LNCAP (cell line): ENCODE measurements at regions not wholly inside any gene's neighbourhood (a gene's known extent, or its start where the extent isn't known, plus 50 kb on each side); places are given as distances from the start of the nearest gene placed in this dataset.

Experiments used
- TF ChIP-seq, protein P1 (sequence below): fragments of 450-650 bp; IDR thresholded peaks from 2 replicates; pipeline ENCODE4 v1.5.1; 2017; ENCODE audit warnings: mild to moderate bottlenecking

DNA sequence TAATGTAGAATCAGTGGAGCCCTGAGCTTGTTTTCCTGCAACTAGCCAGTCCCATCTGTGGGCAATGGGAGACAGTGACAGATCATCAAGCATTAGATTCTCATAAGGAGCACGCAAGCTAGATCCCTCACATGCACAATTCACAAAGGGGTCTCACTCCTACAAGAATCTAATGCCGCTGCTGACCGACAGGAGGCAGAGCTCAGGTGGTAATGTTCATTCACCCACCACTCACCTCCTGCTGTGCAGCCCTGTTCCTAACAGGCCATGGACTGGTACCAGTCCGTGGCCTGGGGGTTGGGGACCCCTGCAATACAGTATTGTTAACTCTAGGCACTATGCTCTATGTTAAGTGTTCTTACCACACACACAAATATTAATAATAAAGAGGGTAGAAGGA lies 362.8 kb downstream of the RBM26 start:
- TF ChIP-seq, protein P1, sequence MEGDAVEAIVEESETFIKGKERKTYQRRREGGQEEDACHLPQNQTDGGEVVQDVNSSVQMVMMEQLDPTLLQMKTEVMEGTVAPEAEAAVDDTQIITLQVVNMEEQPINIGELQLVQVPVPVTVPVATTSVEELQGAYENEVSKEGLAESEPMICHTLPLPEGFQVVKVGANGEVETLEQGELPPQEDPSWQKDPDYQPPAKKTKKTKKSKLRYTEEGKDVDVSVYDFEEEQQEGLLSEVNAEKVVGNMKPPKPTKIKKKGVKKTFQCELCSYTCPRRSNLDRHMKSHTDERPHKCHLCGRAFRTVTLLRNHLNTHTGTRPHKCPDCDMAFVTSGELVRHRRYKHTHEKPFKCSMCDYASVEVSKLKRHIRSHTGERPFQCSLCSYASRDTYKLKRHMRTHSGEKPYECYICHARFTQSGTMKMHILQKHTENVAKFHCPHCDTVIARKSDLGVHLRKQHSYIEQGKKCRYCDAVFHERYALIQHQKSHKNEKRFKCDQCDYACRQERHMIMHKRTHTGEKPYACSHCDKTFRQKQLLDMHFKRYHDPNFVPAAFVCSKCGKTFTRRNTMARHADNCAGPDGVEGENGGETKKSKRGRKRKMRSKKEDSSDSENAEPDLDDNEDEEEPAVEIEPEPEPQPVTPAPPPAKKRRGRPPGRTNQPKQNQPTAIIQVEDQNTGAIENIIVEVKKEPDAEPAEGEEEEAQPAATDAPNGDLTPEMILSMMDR: no peak

DNA sequence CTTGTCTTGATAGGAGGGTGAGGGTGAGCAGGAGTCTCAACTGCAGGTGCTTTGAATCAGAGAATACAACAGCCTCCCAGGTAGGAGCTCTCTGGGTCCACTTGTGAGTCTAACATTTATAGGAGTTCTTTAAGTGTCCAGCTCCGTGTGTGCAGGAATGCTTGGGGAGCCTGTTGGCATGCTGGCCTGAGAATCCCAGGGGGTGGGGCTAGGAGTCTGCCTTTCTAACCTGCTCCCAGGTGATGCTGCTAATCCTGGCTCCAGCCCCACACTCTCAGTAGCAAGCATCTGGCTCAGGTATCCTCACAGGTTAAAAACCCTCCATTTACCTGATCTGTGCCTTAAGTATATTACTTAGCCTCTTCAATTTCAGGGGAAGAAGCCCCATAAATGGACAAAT lies 368.9 kb downstream of the RBM26 start:
- TF ChIP-seq, protein P1: no peak

DNA sequence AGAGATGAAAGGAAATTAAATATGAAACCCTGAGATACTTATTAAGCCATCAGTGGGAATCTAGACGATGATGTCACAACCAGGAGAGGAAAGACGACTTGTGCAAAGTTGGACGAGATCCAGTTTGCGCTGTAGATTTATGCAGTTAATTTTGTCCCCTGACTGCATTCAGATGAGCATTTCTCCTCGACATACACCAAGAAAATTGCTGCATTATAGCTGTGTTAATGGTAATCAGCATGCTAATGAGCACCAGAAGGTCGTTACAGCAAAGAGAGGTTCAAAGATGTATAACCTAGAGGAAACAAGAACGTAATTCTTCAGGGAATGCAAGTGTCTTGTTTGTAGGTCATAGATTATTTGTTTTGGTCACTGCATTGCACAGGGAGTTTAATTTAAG lies 371.7 kb downstream of the RBM26 start:
- TF ChIP-seq, protein P1: no peak

DNA sequence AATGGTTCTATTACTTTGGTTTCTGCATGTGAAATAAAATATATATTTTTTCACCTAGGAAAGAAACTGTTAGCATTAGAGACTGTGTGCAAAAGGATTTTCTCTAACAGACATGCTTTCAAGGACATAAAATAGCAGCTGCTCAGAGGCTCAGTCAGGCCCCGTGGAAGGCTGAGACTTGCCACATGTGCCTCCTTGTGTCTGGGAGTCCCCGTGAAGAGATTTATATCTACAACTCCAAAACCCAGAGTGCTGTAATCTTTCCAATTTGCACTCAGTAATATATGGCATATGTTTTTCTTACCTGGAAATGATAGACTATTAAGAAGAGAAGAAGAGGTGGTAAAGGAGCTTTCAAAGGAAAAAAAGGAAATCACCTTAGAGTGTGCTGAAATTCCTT lies 371.6 kb upstream of the OBI1 start:
- TF ChIP-seq, protein P1: no peak

DNA sequence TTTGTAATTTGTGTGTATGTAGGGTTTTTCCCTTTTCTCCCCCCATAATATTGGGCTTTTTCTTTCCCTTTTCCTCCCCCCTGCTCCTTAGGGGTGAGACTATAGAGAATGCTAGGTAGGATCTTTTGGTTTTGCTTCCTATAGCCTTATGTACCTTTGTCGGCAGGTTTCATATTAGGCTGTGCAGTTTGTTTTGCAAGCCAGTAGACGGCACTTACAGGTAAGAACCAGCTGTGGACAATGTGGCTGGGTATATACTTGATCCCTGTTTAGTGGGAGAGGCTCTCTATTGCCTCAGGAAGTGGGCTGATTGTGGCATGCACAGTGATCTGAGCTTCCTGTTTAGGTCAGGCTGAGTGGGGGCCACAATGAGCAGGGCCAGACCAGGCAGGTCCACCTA lies 359.2 kb upstream of the OBI1 start:
- TF ChIP-seq, protein P1: no peak

DNA sequence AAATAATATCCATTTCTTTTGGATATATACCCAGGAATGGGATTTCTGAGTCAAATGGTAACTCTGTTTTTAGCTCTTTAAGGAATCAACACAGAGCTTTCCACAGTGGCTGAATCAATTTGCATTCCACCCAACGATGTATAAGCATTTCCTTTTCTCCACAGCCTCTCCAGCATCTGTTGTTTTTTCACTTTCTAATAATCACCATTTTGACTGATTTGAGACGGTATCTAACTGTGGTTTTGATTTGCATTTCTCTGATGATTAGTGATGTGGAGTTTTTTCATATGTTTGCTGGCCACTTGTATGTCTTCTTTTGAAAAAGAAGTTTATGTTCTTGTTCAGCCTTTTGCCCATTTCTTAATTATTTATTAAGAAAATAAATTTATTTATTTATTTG lies 352.2 kb upstream of the OBI1 start:
- TF ChIP-seq, protein P1: no peak

DNA sequence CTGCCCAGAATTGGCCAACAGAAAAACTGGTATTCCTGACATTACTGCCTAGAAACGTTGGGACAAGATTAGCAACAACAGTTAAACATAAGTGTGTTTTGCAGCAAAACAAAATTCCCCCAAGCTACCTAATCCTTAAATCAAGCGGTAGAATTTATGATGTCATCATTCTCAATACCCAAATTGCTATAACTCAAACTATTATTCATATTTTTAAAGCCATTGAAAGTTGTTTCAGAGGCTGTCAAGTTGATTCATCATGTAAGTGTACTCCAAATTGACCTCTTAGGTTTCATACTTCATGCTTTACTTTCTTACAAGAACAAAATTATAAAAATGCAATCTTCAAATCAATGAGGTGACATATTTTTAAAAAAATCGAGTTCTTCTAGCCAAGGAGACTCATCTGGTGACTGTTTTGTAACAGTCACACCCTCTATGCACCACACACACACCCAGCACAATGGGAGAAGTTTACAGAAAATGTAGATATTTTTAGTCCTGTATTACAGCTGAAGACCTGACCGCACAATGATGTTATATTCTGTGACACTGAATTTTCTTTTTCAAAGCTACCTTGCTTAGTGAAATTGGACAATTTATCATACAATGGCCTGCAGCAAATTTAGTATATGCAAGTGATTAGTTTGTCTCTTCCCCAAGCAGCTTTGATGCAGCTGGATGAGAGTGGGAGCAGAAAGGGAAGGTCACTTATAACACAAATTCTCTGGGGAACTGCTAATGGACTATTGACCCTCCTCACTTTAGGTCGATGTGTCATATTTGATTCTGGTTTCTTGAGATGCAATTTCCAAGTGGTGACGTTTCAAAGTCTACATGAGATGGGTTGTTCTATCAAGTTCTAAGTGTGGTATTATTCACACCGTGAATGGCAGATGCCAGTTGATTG lies 345.3 kb upstream of the OBI1 start:
- TF ChIP-seq, protein P1: no peak

DNA sequence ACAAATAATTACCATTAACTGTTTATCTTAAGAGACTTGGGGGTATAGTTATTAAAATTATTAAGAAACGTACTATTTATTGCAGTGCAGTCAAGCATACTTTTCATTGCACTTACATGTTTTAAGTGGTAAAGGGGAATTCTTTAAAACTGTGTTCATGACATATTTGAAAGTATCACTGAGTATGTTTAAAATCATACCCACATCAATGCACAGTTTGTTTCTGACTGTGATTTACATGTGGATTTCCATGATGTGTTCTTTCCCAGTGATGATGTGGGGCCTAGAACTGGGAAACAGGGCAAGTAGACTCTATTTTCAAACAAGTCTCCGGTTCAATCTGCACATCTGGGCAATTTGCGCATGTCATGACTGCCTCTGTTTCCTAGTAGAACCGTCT lies 340.5 kb upstream of the OBI1 start:
- TF ChIP-seq, protein P1: no peak
